ENCODE measurements at regions not wholly inside any gene's neighbourhood (a gene's known extent, or its start where the extent isn't known, plus 50 kb on each side); places are given as distances from the start of the nearest gene placed in this dataset.

DNA sequence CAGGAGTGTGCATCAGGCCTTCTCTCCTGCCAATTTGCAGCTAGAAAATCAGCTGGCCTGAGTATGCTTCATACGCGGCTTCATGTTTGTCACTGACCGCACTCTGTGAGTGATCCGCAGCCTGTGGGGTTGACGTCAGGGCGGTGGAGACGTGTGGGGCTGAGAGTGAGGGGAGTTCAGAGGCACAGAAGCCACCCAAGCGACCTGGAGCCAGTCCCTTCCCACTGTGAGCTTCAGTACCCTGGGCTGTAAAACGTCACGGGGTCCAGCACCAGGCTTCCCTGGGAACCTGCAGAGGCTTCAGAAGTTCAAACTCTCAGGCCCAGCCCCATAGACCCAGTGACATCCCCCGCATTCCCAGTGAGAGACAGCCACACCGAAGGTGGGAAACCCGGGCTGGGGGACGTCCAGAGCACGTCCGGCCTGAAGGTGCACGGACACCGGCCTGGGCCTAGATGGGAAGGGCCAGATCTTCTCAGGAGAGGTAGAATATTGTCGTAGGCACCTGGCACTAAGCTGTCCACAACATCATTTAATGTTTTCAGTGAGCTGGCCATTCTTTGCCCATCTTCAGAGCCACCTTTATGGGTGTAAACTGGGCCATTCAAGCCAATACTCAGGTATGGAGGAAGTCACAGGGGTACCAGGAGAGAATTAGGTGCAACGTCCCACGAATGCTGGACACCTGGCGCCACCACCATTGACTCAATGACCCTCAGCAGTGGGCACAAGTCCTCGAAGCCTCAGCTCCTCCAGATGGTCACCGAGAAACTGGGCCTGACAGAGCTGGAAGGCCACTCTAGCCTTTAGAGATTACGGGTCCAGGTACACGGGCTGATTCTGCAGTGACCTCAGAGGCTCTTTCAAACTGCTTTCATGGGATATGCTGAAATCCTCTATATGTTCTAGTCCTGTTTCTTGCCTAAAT lies 235.6 kb upstream of the MYT1L start:
- H3K9me3 ChIP-seq (ENCODE audit: control insufficient read depth, low read length) = no peaks in the 10 kb centered on the region
- TF ChIP-seq, protein P1, sequence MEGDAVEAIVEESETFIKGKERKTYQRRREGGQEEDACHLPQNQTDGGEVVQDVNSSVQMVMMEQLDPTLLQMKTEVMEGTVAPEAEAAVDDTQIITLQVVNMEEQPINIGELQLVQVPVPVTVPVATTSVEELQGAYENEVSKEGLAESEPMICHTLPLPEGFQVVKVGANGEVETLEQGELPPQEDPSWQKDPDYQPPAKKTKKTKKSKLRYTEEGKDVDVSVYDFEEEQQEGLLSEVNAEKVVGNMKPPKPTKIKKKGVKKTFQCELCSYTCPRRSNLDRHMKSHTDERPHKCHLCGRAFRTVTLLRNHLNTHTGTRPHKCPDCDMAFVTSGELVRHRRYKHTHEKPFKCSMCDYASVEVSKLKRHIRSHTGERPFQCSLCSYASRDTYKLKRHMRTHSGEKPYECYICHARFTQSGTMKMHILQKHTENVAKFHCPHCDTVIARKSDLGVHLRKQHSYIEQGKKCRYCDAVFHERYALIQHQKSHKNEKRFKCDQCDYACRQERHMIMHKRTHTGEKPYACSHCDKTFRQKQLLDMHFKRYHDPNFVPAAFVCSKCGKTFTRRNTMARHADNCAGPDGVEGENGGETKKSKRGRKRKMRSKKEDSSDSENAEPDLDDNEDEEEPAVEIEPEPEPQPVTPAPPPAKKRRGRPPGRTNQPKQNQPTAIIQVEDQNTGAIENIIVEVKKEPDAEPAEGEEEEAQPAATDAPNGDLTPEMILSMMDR (conservative IDR thresholded peaks at IDR 0.05) = no peak
- WGBS, 2 experiments (ENCODE audit: insufficient coverage in 1 of 2, insufficient read length in 1 of 2) = 92 to 94% methylated on average over 23 to 26 of the region's 26 CpGs
- H3K4me1 ChIP-seq (ENCODE audit: control insufficient read depth, insufficient read depth, low read length) = no peaks in the 10 kb centered on the region
- DNase-seq = no peak
- Mint-ChIP-seq H3K4me1 (peaks cover 16% of the 10 kb centered on the region), H3K9me3 (no peaks in the 10 kb centered on the region), H3K36me3 (ENCODE audit: low read depth) (no peaks in the 10 kb centered on the region), H3K4me3 (no peak overlapping the region), H3K27ac (no peak overlapping the region), H3K27me3 (ENCODE audit: insufficient read depth) (peaks cover 4% of the 10 kb centered on the region)
- no peak overlapping the region for H3K9ac ChIP-seq (ENCODE audit: extremely low read depth, low read length, poor library complexity, severe bottlenecking)
- no peak overlapping the region for H3K4me3 ChIP-seq (ENCODE audit: low read length)
- no peak overlapping the region for H3K27ac ChIP-seq (ENCODE audit: low read depth, low read length)
- H3K27me3 ChIP-seq (ENCODE audit: control insufficient read depth, insufficient read depth, low read length, poor library complexity, severe bottlenecking) = no peaks in the 10 kb centered on the region
- no peaks in the 10 kb centered on the region for H3K36me3 ChIP-seq (ENCODE audit: control insufficient read depth, insufficient read depth, low read length)

DNA sequence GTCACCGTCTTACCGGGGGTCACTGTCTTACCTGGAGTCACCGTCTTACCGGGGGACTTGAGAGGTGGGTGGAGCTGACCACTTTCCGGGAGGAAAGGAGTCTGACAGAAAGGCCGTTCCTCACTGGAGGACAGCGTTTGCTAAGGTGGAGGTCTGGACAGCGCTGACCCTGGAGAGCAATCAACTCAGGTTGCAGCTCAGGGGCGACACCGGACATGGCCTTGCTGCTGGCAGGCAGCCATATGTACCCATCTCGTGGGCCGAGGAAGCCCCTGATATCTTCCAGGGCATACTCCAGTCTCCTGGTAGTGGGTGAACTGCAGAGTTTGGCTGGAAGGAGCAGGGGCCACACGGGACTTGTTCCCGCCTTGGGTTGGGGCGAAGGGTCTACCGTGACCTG lies 234.6 kb upstream of the MYT1L start:
- no peak for DNase-seq
- Histone ChIP-seq H3K4me3 (ENCODE audit: low read length) (no peak overlapping the region), H3K36me3 (ENCODE audit: control insufficient read depth, insufficient read depth, low read length) (no peaks in the 10 kb centered on the region), H3K27ac (ENCODE audit: low read depth, low read length) (no peak overlapping the region), H3K9ac (ENCODE audit: extremely low read depth, low read length, poor library complexity, severe bottlenecking) (no peak overlapping the region), H3K27me3 (ENCODE audit: control insufficient read depth, insufficient read depth, low read length, poor library complexity, severe bottlenecking) (no peaks in the 10 kb centered on the region), H3K9me3 (ENCODE audit: control insufficient read depth, low read length) (no peaks in the 10 kb centered on the region), H3K4me1 (ENCODE audit: control insufficient read depth, insufficient read depth, low read length) (no peaks in the 10 kb centered on the region)
- no peak overlapping the region for H3K27ac Mint-ChIP-seq
- no peaks in the 10 kb centered on the region for H3K36me3 Mint-ChIP-seq (ENCODE audit: low read depth)
- peaks cover 16% of the 10 kb centered on the region for H3K4me1 Mint-ChIP-seq
- WGBS, 2 experiments (ENCODE audit: insufficient coverage in 1 of 2, insufficient read length in 1 of 2) = 91 to 95% methylated on average over 14 to 16 of the region's 16 CpGs
- TF ChIP-seq, protein P1 (conservative IDR thresholded peaks at IDR 0.05) = no peak
- H3K9me3 Mint-ChIP-seq = no peaks in the 10 kb centered on the region
- H3K4me3 Mint-ChIP-seq = no peak overlapping the region
- peaks cover 4% of the 10 kb centered on the region for H3K27me3 Mint-ChIP-seq (ENCODE audit: insufficient read depth)

DNA sequence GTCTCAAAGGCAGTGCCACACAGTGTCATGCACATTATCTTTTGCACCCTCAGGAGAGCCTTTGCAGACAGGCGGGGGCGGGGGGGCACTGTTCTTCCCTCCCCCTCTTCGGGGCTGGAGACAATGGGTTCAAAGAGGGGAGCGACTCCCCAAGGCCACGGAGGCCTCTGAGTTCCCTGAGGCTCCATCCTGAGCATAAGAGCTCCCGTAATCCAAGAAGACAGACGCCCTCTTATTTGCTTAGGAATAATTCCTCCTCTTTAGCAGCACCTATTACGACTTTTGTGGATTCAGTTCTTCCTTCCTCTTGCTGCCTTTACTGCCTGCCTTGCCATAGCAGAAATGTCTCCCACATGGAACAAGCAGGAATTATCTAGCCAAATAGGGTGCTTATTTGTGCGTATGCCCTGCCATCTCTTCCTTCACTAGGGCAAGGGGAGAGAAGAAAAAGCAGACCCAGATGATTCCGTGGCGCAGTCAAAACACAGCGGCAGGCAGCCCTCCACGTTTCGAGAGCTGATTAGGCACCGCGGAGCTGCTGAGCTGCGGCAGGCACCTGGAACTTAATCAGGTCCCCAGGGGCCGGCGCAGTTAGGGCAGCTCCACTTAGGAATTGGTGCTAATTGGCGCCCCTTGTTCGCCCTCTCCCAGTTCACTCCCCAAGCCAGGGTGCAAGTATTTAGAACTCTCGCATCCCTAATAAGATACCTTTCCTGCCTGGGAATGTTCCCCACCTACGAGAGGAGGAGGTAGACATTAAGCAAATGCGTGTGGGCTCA lies 233.4 kb upstream of the MYT1L start:
- H3K36me3 Mint-ChIP-seq (ENCODE audit: low read depth) = no peaks in the 10 kb centered on the region
- peaks cover 4% of the 10 kb centered on the region for H3K27me3 Mint-ChIP-seq (ENCODE audit: insufficient read depth)
- TF ChIP-seq, protein P1 (conservative IDR thresholded peaks at IDR 0.05) = peak; percentile 11
- H3K27ac Mint-ChIP-seq = peak overlapping the region; percentile 76
- Histone ChIP-seq H3K9me3 (ENCODE audit: control insufficient read depth, low read length) (no peaks in the 10 kb centered on the region), H3K27me3 (ENCODE audit: control insufficient read depth, insufficient read depth, low read length, poor library complexity, severe bottlenecking) (no peaks in the 10 kb centered on the region), H3K36me3 (ENCODE audit: control insufficient read depth, insufficient read depth, low read length) (no peaks in the 10 kb centered on the region), H3K4me1 (ENCODE audit: control insufficient read depth, insufficient read depth, low read length) (no peaks in the 10 kb centered on the region), H3K9ac (ENCODE audit: extremely low read depth, low read length, poor library complexity, severe bottlenecking) (no peak overlapping the region), H3K4me3 (ENCODE audit: low read length) (no peak overlapping the region), H3K27ac (ENCODE audit: low read depth, low read length) (no peak overlapping the region)
- peak; percentile 68 for DNase-seq
- H3K9me3 Mint-ChIP-seq = no peaks in the 10 kb centered on the region
- WGBS, 2 experiments (ENCODE audit: insufficient coverage in 1 of 2, insufficient read length in 1 of 2) = 73 to 80% methylated on average over 18 to 24 of the region's 24 CpGs
- H3K4me1 Mint-ChIP-seq = peaks cover 16% of the 10 kb centered on the region
- peak overlapping the region; percentile 40 for H3K4me3 Mint-ChIP-seq
